ENCODE measurements at regions not wholly inside any gene's neighbourhood (a gene's known extent, or its start where the extent isn't known, plus 50 kb on each side); places are given as distances from the start of the nearest gene placed in this dataset.

DNA sequence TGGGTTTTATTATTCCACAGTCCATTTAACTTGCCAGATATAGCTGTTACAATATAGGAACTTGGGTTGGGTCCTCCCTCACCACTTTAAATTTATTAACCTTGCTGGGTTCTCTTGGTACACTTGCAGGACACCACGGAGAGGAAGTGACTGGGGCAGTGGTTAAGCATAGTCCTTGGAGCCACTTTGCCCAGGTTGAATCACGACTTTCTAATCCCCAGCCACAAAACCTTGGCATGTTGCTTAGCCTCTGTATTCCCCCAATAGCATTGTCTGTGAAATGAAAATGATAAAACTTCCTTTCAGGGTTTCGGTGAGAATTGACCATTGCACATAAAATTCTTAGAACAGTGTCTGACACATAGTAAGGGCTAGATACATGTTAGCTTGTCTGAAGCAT, 221.2 kb downstream of the IRS1 start (continued):
- TF ChIP-seq, protein P1, sequence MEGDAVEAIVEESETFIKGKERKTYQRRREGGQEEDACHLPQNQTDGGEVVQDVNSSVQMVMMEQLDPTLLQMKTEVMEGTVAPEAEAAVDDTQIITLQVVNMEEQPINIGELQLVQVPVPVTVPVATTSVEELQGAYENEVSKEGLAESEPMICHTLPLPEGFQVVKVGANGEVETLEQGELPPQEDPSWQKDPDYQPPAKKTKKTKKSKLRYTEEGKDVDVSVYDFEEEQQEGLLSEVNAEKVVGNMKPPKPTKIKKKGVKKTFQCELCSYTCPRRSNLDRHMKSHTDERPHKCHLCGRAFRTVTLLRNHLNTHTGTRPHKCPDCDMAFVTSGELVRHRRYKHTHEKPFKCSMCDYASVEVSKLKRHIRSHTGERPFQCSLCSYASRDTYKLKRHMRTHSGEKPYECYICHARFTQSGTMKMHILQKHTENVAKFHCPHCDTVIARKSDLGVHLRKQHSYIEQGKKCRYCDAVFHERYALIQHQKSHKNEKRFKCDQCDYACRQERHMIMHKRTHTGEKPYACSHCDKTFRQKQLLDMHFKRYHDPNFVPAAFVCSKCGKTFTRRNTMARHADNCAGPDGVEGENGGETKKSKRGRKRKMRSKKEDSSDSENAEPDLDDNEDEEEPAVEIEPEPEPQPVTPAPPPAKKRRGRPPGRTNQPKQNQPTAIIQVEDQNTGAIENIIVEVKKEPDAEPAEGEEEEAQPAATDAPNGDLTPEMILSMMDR (IDR thresholded peaks at IDR 0.05; ENCODE audit: low read depth, low read length, missing input control), result no peak
- no peak for TF ChIP-seq TAF1 (conservative IDR thresholded peaks at IDR 0.05)
- TF ChIP-seq GABPA (IDR thresholded peaks at IDR 0.05 in 1 of 2, conservative IDR thresholded peaks at IDR 0.05 in 1 of 2), result no peak
- TF ChIP-seq FOXA2 (IDR thresholded peaks at IDR 0.05), result no peak
- no peak for TF ChIP-seq JUND (IDR thresholded peaks at IDR 0.05)

DNA sequence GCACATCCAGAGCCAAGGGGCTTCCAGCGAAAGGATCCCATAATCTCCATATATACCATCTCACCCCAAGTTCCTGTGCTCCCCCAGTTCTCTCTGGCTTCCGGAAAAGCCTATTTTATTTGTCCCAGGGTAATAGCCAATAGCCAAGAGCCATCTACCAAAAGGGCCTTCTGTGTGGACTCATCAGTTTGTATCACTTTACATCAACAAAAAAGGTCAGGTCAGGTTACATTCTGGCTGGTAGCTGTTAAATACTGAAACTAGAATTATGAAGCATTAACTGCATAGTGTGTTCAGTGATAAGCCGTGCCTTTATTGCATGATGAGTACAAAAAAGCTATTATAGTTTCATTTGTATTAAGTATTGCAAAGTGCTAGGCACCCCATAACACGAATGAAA, 223.7 kb downstream of the IRS1 start:
- 85% methylated on average over 4 of the region's 4 CpGs for WGBS
- H3K9ac ChIP-seq (ENCODE audit: low read depth in 1 of 2, low read length in 2 of 2), result no peak overlapping the region
- H3K9me3 ChIP-seq (ENCODE audit: control insufficient read depth in 4 of 4, low read length in 3 of 4), result no peaks in the 10 kb centered on the region
- no peak overlapping the region for H3K4me3 ChIP-seq (ENCODE audit: low read depth in 1 of 3, low read length in 3 of 3)
- no peaks in the 10 kb centered on the region for H3K4me1 ChIP-seq (ENCODE audit: control insufficient read depth in 4 of 4, insufficient read depth in 4 of 4, low read length in 3 of 4)
- no peaks in the 10 kb centered on the region for H3K36me3 ChIP-seq (ENCODE audit: control insufficient read depth in 4 of 4, insufficient read depth in 3 of 4, low read depth in 1 of 4, low read length in 3 of 4)
- TF ChIP-seq TAF1 (conservative IDR thresholded peaks at IDR 0.05) (no peak), HNF4G (IDR thresholded peaks at IDR 0.05) (no peak), FOXA2 (IDR thresholded peaks at IDR 0.05) (no peak), JUND (IDR thresholded peaks at IDR 0.05) (no peak), NR2F2 (IDR thresholded peaks at IDR 0.05) (no peak), SP1 (IDR thresholded peaks at IDR 0.05) (no peak), YY1 (IDR thresholded peaks at IDR 0.05) (no peak), RXRA (IDR thresholded peaks at IDR 0.05) (no peak), RAD21 (IDR thresholded peaks at IDR 0.05) (no peak), GABPA (IDR thresholded peaks at IDR 0.05 in 1 of 2, conservative IDR thresholded peaks at IDR 0.05 in 1 of 2) (no peak), HNF4A (conservative IDR thresholded peaks at IDR 0.05) (no peak), EGR1 (IDR thresholded peaks at IDR 0.05; ENCODE audit: low read depth in 2 of 2) (no peak), FOXA1 (IDR thresholded peaks at IDR 0.05) (no peak)
- TF ChIP-seq, protein P2, sequence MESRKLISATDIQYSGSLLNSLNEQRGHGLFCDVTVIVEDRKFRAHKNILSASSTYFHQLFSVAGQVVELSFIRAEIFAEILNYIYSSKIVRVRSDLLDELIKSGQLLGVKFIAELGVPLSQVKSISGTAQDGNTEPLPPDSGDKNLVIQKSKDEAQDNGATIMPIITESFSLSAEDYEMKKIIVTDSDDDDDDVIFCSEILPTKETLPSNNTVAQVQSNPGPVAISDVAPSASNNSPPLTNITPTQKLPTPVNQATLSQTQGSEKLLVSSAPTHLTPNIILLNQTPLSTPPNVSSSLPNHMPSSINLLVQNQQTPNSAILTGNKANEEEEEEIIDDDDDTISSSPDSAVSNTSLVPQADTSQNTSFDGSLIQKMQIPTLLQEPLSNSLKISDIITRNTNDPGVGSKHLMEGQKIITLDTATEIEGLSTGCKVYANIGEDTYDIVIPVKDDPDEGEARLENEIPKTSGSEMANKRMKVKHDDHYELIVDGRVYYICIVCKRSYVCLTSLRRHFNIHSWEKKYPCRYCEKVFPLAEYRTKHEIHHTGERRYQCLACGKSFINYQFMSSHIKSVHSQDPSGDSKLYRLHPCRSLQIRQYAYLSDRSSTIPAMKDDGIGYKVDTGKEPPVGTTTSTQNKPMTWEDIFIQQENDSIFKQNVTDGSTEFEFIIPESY (IDR thresholded peaks at IDR 0.05), result no peak
- TF ChIP-seq, protein P1 (IDR thresholded peaks at IDR 0.05; ENCODE audit: low read depth, low read length, missing input control), result no peak
- TF ChIP-seq, protein P3, sequence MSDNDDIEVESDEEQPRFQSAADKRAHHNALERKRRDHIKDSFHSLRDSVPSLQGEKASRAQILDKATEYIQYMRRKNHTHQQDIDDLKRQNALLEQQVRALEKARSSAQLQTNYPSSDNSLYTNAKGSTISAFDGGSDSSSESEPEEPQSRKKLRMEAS (IDR thresholded peaks at IDR 0.05), result no peak
- TF ChIP-seq, protein P4, sequence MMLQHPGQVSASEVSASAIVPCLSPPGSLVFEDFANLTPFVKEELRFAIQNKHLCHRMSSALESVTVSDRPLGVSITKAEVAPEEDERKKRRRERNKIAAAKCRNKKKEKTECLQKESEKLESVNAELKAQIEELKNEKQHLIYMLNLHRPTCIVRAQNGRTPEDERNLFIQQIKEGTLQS (IDR thresholded peaks at IDR 0.05), result no peak
- TF ChIP-seq, protein P5, sequence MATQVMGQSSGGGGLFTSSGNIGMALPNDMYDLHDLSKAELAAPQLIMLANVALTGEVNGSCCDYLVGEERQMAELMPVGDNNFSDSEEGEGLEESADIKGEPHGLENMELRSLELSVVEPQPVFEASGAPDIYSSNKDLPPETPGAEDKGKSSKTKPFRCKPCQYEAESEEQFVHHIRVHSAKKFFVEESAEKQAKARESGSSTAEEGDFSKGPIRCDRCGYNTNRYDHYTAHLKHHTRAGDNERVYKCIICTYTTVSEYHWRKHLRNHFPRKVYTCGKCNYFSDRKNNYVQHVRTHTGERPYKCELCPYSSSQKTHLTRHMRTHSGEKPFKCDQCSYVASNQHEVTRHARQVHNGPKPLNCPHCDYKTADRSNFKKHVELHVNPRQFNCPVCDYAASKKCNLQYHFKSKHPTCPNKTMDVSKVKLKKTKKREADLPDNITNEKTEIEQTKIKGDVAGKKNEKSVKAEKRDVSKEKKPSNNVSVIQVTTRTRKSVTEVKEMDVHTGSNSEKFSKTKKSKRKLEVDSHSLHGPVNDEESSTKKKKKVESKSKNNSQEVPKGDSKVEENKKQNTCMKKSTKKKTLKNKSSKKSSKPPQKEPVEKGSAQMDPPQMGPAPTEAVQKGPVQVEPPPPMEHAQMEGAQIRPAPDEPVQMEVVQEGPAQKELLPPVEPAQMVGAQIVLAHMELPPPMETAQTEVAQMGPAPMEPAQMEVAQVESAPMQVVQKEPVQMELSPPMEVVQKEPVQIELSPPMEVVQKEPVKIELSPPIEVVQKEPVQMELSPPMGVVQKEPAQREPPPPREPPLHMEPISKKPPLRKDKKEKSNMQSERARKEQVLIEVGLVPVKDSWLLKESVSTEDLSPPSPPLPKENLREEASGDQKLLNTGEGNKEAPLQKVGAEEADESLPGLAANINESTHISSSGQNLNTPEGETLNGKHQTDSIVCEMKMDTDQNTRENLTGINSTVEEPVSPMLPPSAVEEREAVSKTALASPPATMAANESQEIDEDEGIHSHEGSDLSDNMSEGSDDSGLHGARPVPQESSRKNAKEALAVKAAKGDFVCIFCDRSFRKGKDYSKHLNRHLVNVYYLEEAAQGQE (IDR thresholded peaks at IDR 0.05), result no peak
- no peak for DNase-seq (ENCODE audit: low spot score)
- H3K27ac ChIP-seq (ENCODE audit: low read depth in 1 of 2, low read length in 2 of 2), result no peak overlapping the region
- no peaks in the 10 kb centered on the region for H3K27me3 ChIP-seq (ENCODE audit: control insufficient read depth in 4 of 4, insufficient read depth in 4 of 4, low read length in 3 of 4)

Data from liver (tissue), 8 donors.